HepG2 (cell line): ENCODE measurements at regions not wholly inside any gene's neighbourhood (a gene's known extent, or its start where the extent isn't known, plus 50 kb on each side); places are given as distances from the start of the nearest gene placed in this dataset.

Source experiments
- ATAC-seq: fragments of 200-7000 bp; cut with Tn5 transposase; 3 replicates; pipeline ENCODE4 v1.9.1; 2020; ENCODE audit warnings: mild to moderate bottlenecking, moderate library complexity
- BruUV-seq: library from RNA; stranded (reverse); fragments of 400-500 nt; replicated peaks from 2 replicates; lab custom pipeline; 2021; lab: Mats Ljungman, UMichigan
- CTCF ChIA-PET: fragments of 300-600 bp; formaldehyde crosslinking; extraction: SDS; loops from one replicate; lab custom pipeline; 2021; ENCODE audit warnings: low total read pairs, inconsistent platforms, low intra/inter-chr PET ratio; lab: Yijun Ruan, JAX
- POLR2A ChIA-PET: fragments of 350-600 bp; sonication (Branson Sonifier 250); formaldehyde crosslinking; loops from one replicate; lab custom pipeline; 2020; ENCODE audit warnings: antibody characterized with exemption, inconsistent platforms; lab: Yijun Ruan, JAX
- DNase-seq: peaks from one replicate; pipeline ENCODE4 v3.0.0-alpha.2; 2015; ENCODE audit warnings: low spot score
- FAIRE-seq: peaks from 3 replicates; lab custom pipeline; 2011; peaks lifted over from hg19 to GRCh38; lab: Jason Lieb, UNC
- H2AFZ ChIP-seq: one replicate; pipeline ENCODE4 v1.6.1; 2011; ENCODE audit warnings: low read length, inconsistent platforms
- H3K27ac ChIP-seq: fragments of 300-600 bp; 3 replicates; pipeline ENCODE4 v1.8.0; 2011; ENCODE audit warnings: mixed run types, mild to moderate bottlenecking, mixed read lengths, low read length, inconsistent platforms; ENCODE audit not compliant: insufficient read depth; ENCODE audit errors: extremely low read length
- H3K27me3 ChIP-seq, 2 experiments: fragments of 200-600 bp in 1 of 2; 2 replicates in 1 of 2; 3 replicates in 1 of 2; pipeline versions ENCODE4 v1.6.0 to v1.8.0; 2011; ENCODE audit warnings: low read length in 2 of 2, mild to moderate bottlenecking in 2 of 2, moderate library complexity in 2 of 2, inconsistent platforms in 1 of 2; ENCODE audit not compliant: insufficient read depth in 2 of 2, control insufficient read depth in 1 of 2
- H3K36me3 ChIP-seq, 2 experiments: fragments of 200-600 bp in 1 of 2; replicated peaks in 1 of 2; 2 replicates in 1 of 2; 3 replicates in 1 of 2; pipeline versions ENCODE4 v1.5.1 to v1.8.0; 2011; ENCODE audit warnings: low read length in 2 of 2, inconsistent platforms in 1 of 2; ENCODE audit not compliant: insufficient read depth in 2 of 2, control insufficient read depth in 1 of 2
- H3K4me1 ChIP-seq: 2 replicates; pipeline ENCODE4 v1.5.1; 2012; ENCODE audit warnings: low read length, inconsistent platforms; ENCODE audit not compliant: insufficient read depth
- H3K4me2 ChIP-seq: 2 replicates; pipeline ENCODE4 v1.6.0; 2011; ENCODE audit warnings: low read depth, low read length, inconsistent platforms
- H3K4me3 ChIP-seq, 3 experiments: fragments of 200-600 bp in 1 of 3; sonication (generic), shearing (Covaris generic) in 1 of 3; replicated peaks in 1 of 3; 2 replicates each; pipeline ENCODE4 v1.5.1; 2011 to 2016; ENCODE audit warnings: low read length in 3 of 3, inconsistent platforms in 2 of 3, low read depth in 2 of 3, mild to moderate bottlenecking in 2 of 3, control low read depth in 1 of 3, mixed read lengths in 1 of 3; ENCODE audit not compliant: insufficient read depth in 1 of 3
- H3K79me2 ChIP-seq: one replicate; pipeline ENCODE4 v1.6.1; 2011; ENCODE audit warnings: low read length, inconsistent platforms; ENCODE audit not compliant: insufficient read depth
- H3K9ac ChIP-seq: 2 replicates; pipeline ENCODE4 v1.6.0; 2011; ENCODE audit warnings: mild to moderate bottlenecking, low read depth, low read length, inconsistent platforms; ENCODE audit not compliant: insufficient read depth
- H3K9me3 ChIP-seq: 2 replicates; pipeline ENCODE4 v1.5.1; 2012; ENCODE audit warnings: mild to moderate bottlenecking, low read length
- H4K20me1 ChIP-seq: 2 replicates; pipeline ENCODE4 v1.6.0; 2011; ENCODE audit warnings: inconsistent platforms, mild to moderate bottlenecking, low read length, moderate library complexity; ENCODE audit not compliant: insufficient read depth
- ADNP ChIP-seq: sonication (generic); formaldehyde crosslinking; IDR thresholded peaks from 2 replicates; pipeline ENCODE4 v1.4.0; 2020; ENCODE audit warnings: missing genetic modification reagents
- BCL6 ChIP-seq: IDR thresholded peaks from 2 replicates; pipeline ENCODE4 v1.6.1; 2016; ENCODE audit warnings: missing genetic modification reagents, missing compliant biosample characterization
- KAT2B ChIP-seq: fragments of 150-350 bp; IDR thresholded peaks from 2 replicates; pipeline ENCODE4 v1.6.1; 2014; ENCODE audit warnings: low read depth, low read length, borderline replicate concordance
- POGK ChIP-seq: sonication (generic); formaldehyde crosslinking; conservative IDR thresholded peaks from 2 replicates; pipeline ENCODE4 v1.8.0; 2022; ENCODE audit warnings: mild to moderate bottlenecking, moderate library complexity, missing genetic modification reagents
- STAT5B ChIP-seq: sonication (generic); formaldehyde crosslinking; IDR thresholded peaks from 2 replicates; pipeline ENCODE4 v1.4.0; 2020; ENCODE audit warnings: missing genetic modification reagents
- THAP9 ChIP-seq: sonication (generic); formaldehyde crosslinking; IDR thresholded peaks from 2 replicates; pipeline ENCODE4; 2020; ENCODE audit warnings: missing genetic modification reagents, mild to moderate bottlenecking, borderline replicate concordance
- ZBTB8A ChIP-seq: sonication (generic); formaldehyde crosslinking; IDR thresholded peaks from 2 replicates; pipeline ENCODE4 v1.4.0; 2020; ENCODE audit warnings: mild to moderate bottlenecking, low read depth, missing genetic modification reagents, borderline replicate concordance
- ZNF329 ChIP-seq: sonication (generic); formaldehyde crosslinking; IDR thresholded peaks from 2 replicates; pipeline ENCODE4 v1.9.0; 2021; ENCODE audit warnings: low read depth, mild to moderate bottlenecking, missing genetic modification reagents
- ZNF510 ChIP-seq: sonication (generic); formaldehyde crosslinking; IDR thresholded peaks from 2 replicates; pipeline ENCODE4 v1.4.0; 2020; ENCODE audit warnings: low read depth, mild to moderate bottlenecking, missing genetic modification reagents
- WGBS: methylation state at CpG from one replicate; pipeline ENCODE4 v1.1.6; 2017; ENCODE audit warnings: low lambda C conversion rate; 5-methylcytosine and 5-hydroxymethylcytosine counted together
- in situ Hi-C: cut with HindIII; loops from 2 replicates; pipeline ENCODE4 v1.10.0; 2017; ENCODE audit warnings: low pct_unique_long_range_greater_than_20kb; ENCODE audit not compliant: extremely low pct_ligation_motif_present
- intact Hi-C: fragments of 100-400 bp; cut with micrococcal nuclease; formaldehyde crosslinking; loops from one replicate; pipeline ENCODE4 v1.10.0; 2022; ENCODE audit not compliant: unreplicated experiment

- FAIRE-seq = no peak
Observed at GRCh38 chr5:36447776-36448175, 146.1 kb upstream of the RANBP3L start.

More at GRCh38 chr5:36447776-36448175, 146.1 kb upstream of the RANBP3L start:
- no peak for ATAC-seq
- POLR2A ChIA-PET = no interaction called here
- CTCF ChIA-PET = no interaction called here
- Histone ChIP-seq H3K27me3 (peaks cover 0 to 18% of the 10 kb centered on the region in 2 experiments; a peak in 1 of 5 replicates), H3K9ac (no peak overlapping the region), H3K4me1 (peaks cover 2% of the 10 kb centered on the region), H3K36me3 (no peaks in the 10 kb centered on the region), H2AFZ (no peak overlapping the region), H3K9me3 (no peaks in the 10 kb centered on the region), H3K79me2 (no peaks in the 10 kb centered on the region), H3K27ac (no peak overlapping the region), H4K20me1 (no peaks in the 10 kb centered on the region), H3K4me2 (no peak overlapping the region), H3K4me3 (no peak overlapping the region)
- in situ Hi-C loops = no loop called here
- intact Hi-C loops = no loop called here
- DNase-seq = no peak
- TF ChIP-seq BCL6 (no peak), ZNF510 (CRISPR knock-in tag) (no peak), ZNF329 (no peak), STAT5B (no peak), ZBTB8A (CRISPR knock-in tag) (no peak), THAP9 (CRISPR knock-in tag) (no peak), POGK (no peak), ADNP (CRISPR knock-in tag) (no peak), KAT2B (no peak)
- WGBS = 25% methylated on average over 2 of the region's 2 CpGs
- no TSS peak for BruUV-seq
